ENCODE measurements at regions not wholly inside any gene's neighbourhood (a gene's known extent, or its start where the extent isn't known, plus 50 kb on each side); places are given as distances from the start of the nearest gene placed in this dataset.

DNA sequence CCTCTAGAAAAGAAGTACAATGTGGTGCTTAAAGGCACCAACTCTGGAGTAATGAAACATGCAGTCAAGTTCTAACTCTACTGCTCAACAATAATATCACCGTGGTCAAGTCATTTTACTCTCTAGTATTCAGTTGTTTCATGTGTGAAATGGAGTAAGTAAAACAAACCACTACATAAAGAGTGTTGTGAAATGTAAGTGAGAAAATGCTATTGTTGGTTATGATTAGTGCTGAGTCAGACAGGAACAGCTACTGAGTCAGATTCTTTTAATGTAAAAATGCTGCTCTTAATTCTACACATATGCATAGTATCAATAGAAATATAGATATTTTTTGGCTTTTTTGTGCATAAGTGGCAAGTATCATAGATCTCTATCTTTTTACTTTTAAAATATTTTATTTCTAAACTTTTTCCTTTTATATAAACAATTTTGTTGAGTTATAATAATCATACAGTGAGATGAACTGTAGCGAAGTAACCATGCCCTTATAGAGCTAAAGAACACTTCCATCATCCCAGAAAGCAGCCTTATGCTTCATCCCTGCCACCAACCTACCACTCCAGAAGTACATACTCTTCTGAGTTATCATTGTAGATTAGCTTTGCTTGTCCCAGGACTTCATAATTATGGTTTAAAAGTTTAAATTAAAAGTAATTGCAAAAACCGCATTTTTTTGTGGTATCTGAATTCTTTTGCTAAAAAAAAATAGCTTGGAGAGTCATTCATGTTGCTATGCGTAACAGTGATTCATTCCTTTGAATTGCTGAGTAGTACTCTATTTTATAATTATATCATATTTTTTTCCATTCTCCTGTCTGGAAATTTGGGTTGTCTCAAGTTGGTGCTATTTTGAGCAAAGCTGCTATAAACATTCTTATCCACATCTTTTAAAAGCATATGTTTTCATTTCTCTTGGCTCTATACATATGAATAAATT is 548.2 kb upstream of the CLINT1 start:
- DNase-seq: no peak
- Histone ChIP-seq H3K4me1 (ENCODE audit: control insufficient read depth, insufficient read depth, low read length, poor library complexity, severe bottlenecking) (no peaks in the 10 kb centered on the region), H3K9me3 (ENCODE audit: control insufficient read depth, low read length) (no peaks in the 10 kb centered on the region), H3K4me3 (ENCODE audit: insufficient read depth, low read depth, low read length, poor library complexity, severe bottlenecking) (no peak overlapping the region), H3K27ac (ENCODE audit: insufficient read depth, low read length, poor library complexity, severe bottlenecking) (no peak overlapping the region), H3K27me3 (replicated peaks; ENCODE audit: control insufficient read depth, insufficient read depth, low read length, poor library complexity, severe bottlenecking) (no peaks in the 10 kb centered on the region), H3K36me3 (ENCODE audit: control insufficient read depth, insufficient read depth, low read length) (no peaks in the 10 kb centered on the region)

DNA sequence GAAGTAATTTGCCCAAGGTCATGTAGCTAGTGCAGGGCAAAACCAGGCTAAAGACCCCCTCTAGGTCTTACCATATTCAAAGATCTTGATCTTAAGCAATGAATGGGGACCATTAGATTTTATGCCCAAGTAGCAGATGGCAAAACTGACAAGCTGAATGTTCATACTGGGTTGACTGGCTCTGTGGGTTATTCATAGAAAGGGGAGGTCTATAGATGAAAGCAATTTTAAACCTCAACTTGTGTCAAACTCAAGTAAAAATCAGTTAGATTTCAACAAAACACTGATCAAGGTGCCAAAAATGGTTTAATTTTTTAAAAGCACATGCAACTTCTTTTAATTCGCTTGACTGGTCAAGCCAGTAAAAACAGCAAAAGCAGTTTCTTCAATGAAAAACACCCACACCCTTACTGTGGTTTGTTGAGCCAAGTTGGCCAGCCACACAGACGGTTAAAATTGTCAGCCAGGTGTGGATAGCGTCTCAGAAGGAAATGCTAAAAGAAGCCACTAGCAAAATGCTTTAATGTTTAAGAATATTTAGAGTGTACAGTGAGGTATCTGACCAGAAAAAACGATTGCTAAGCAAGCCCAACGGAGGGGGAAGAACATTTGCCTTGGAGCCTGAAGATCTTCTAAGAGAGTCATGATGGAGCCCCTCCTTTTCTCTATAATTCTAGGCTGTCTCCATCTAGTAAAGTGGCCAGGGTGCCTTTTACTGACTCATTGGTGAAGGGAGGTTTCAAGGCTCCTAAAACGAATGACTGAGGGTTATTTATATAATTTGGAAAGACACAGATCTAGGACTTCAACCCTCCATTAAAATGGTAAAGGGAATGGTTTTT is 539.6 kb upstream of the CLINT1 start:
- no peaks in the 10 kb centered on the region for H3K9me3 ChIP-seq (ENCODE audit: control insufficient read depth, low read length)
- H3K27ac ChIP-seq (ENCODE audit: insufficient read depth, low read length, poor library complexity, severe bottlenecking): no peak overlapping the region
- H3K27me3 ChIP-seq (replicated peaks; ENCODE audit: control insufficient read depth, insufficient read depth, low read length, poor library complexity, severe bottlenecking): no peaks in the 10 kb centered on the region
- H3K4me1 ChIP-seq (ENCODE audit: control insufficient read depth, insufficient read depth, low read length, poor library complexity, severe bottlenecking): no peaks in the 10 kb centered on the region
- no peak for DNase-seq
- no peak overlapping the region for H3K4me3 ChIP-seq (ENCODE audit: insufficient read depth, low read depth, low read length, poor library complexity, severe bottlenecking)
- H3K36me3 ChIP-seq (ENCODE audit: control insufficient read depth, insufficient read depth, low read length): no peaks in the 10 kb centered on the region

DNA sequence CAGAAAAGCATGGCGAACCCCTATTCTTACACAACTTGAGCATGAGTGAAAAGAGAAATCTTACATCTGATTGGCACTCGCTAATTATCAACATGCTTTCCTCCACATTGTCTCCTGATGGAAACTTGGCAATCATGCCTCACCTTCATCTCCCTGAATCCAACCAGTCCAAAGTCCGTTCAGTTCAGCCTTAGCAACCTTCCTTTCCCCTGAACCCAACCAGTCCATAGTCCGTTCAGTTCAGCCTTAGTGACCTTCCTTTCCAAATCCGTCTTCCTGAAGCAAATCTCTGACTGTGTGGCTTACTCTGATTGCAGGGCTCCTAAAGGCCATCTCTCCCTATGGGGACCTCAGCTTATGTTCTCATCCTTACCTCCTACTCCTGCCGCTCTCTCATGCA is 538.3 kb upstream of the CLINT1 start:
- H3K27ac ChIP-seq (ENCODE audit: insufficient read depth, low read length, poor library complexity, severe bottlenecking): no peak overlapping the region
- no peaks in the 10 kb centered on the region for H3K9me3 ChIP-seq (ENCODE audit: control insufficient read depth, low read length)
- H3K4me3 ChIP-seq (ENCODE audit: insufficient read depth, low read depth, low read length, poor library complexity, severe bottlenecking): no peak overlapping the region
- H3K27me3 ChIP-seq (replicated peaks; ENCODE audit: control insufficient read depth, insufficient read depth, low read length, poor library complexity, severe bottlenecking): no peaks in the 10 kb centered on the region
- H3K4me1 ChIP-seq (ENCODE audit: control insufficient read depth, insufficient read depth, low read length, poor library complexity, severe bottlenecking): no peaks in the 10 kb centered on the region
- no peaks in the 10 kb centered on the region for H3K36me3 ChIP-seq (ENCODE audit: control insufficient read depth, insufficient read depth, low read length)
- no peak for DNase-seq

GRCh38 chr5:158394102-158394501 is 535.2 kb upstream of the CLINT1 start:
- H3K27ac ChIP-seq (ENCODE audit: insufficient read depth, low read length, poor library complexity, severe bottlenecking): no peak overlapping the region
- no peak overlapping the region for H3K4me3 ChIP-seq (ENCODE audit: insufficient read depth, low read depth, low read length, poor library complexity, severe bottlenecking)
- no peaks in the 10 kb centered on the region for H3K36me3 ChIP-seq (ENCODE audit: control insufficient read depth, insufficient read depth, low read length)
- DNase-seq: no peak
- no peaks in the 10 kb centered on the region for H3K9me3 ChIP-seq (ENCODE audit: control insufficient read depth, low read length)
- no peaks in the 10 kb centered on the region for H3K4me1 ChIP-seq (ENCODE audit: control insufficient read depth, insufficient read depth, low read length, poor library complexity, severe bottlenecking)
- no peaks in the 10 kb centered on the region for H3K27me3 ChIP-seq (replicated peaks; ENCODE audit: control insufficient read depth, insufficient read depth, low read length, poor library complexity, severe bottlenecking)

- H3K4me1 ChIP-seq (ENCODE audit: control insufficient read depth, insufficient read depth, low read length, poor library complexity, severe bottlenecking): no peaks in the 10 kb centered on the region
- no peak overlapping the region for H3K27ac ChIP-seq (ENCODE audit: insufficient read depth, low read length, poor library complexity, severe bottlenecking)
- H3K36me3 ChIP-seq (ENCODE audit: control insufficient read depth, insufficient read depth, low read length): no peaks in the 10 kb centered on the region
- no peak overlapping the region for H3K4me3 ChIP-seq (ENCODE audit: insufficient read depth, low read depth, low read length, poor library complexity, severe bottlenecking)
- H3K9me3 ChIP-seq (ENCODE audit: control insufficient read depth, low read length): no peaks in the 10 kb centered on the region
- H3K27me3 ChIP-seq (replicated peaks; ENCODE audit: control insufficient read depth, insufficient read depth, low read length, poor library complexity, severe bottlenecking): no peaks in the 10 kb centered on the region
- no peak for DNase-seq
Measured at GRCh38 chr5:158393457-158393856, 534.5 kb upstream of the CLINT1 start.

GRCh38 chr5:158392753-158393152 is 533.8 kb upstream of the CLINT1 start:
- Histone ChIP-seq H3K27me3 (replicated peaks; ENCODE audit: control insufficient read depth, insufficient read depth, low read length, poor library complexity, severe bottlenecking) (no peaks in the 10 kb centered on the region), H3K4me3 (ENCODE audit: insufficient read depth, low read depth, low read length, poor library complexity, severe bottlenecking) (no peak overlapping the region), H3K9me3 (ENCODE audit: control insufficient read depth, low read length) (no peaks in the 10 kb centered on the region), H3K36me3 (ENCODE audit: control insufficient read depth, insufficient read depth, low read length) (no peaks in the 10 kb centered on the region), H3K4me1 (ENCODE audit: control insufficient read depth, insufficient read depth, low read length, poor library complexity, severe bottlenecking) (no peaks in the 10 kb centered on the region), H3K27ac (ENCODE audit: insufficient read depth, low read length, poor library complexity, severe bottlenecking) (no peak overlapping the region)
- no peak for DNase-seq

- Histone ChIP-seq H3K4me3 (ENCODE audit: insufficient read depth, low read depth, low read length, poor library complexity, severe bottlenecking) (no peak overlapping the region), H3K27ac (ENCODE audit: insufficient read depth, low read length, poor library complexity, severe bottlenecking) (no peak overlapping the region), H3K27me3 (replicated peaks; ENCODE audit: control insufficient read depth, insufficient read depth, low read length, poor library complexity, severe bottlenecking) (no peaks in the 10 kb centered on the region), H3K4me1 (ENCODE audit: control insufficient read depth, insufficient read depth, low read length, poor library complexity, severe bottlenecking) (no peaks in the 10 kb centered on the region), H3K9me3 (ENCODE audit: control insufficient read depth, low read length) (no peaks in the 10 kb centered on the region), H3K36me3 (ENCODE audit: control insufficient read depth, insufficient read depth, low read length) (no peaks in the 10 kb centered on the region)
- no peak for DNase-seq
Measured at GRCh38 chr5:158390577-158390976, 531.6 kb upstream of the CLINT1 start.

- Histone ChIP-seq H3K4me3 (ENCODE audit: insufficient read depth, low read depth, low read length, poor library complexity, severe bottlenecking) (no peak overlapping the region), H3K36me3 (ENCODE audit: control insufficient read depth, insufficient read depth, low read length) (no peaks in the 10 kb centered on the region), H3K27me3 (replicated peaks; ENCODE audit: control insufficient read depth, insufficient read depth, low read length, poor library complexity, severe bottlenecking) (no peaks in the 10 kb centered on the region), H3K9me3 (ENCODE audit: control insufficient read depth, low read length) (no peaks in the 10 kb centered on the region), H3K27ac (ENCODE audit: insufficient read depth, low read length, poor library complexity, severe bottlenecking) (no peak overlapping the region), H3K4me1 (ENCODE audit: control insufficient read depth, insufficient read depth, low read length, poor library complexity, severe bottlenecking) (no peaks in the 10 kb centered on the region)
- no peak for DNase-seq
Measured at GRCh38 chr5:158389786-158390185, 530.8 kb upstream of the CLINT1 start.

DNA sequence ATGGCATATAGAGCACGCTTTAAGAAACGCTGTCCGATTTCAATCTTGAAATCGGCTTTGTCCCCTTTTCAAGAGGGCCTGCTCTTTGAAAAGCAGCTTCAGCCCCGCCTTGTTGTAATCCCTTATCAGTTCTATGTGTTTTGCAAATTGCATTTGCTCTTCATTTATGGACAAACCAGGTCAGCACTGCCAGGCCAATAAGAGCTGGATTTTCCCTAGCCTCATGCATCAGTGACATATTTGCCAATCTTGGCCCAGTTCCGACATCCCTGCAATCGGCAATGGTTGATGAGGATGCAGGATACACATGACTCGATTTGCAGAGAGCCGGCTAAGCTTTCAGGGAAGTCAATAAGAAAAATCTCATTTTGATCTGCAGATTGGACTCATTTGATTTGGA is 529.1 kb upstream of the CLINT1 start:
- DNase-seq: no peak
- H3K4me1 ChIP-seq (ENCODE audit: control insufficient read depth, insufficient read depth, low read length, poor library complexity, severe bottlenecking): no peaks in the 10 kb centered on the region
- no peak overlapping the region for H3K4me3 ChIP-seq (ENCODE audit: insufficient read depth, low read depth, low read length, poor library complexity, severe bottlenecking)
- H3K36me3 ChIP-seq (ENCODE audit: control insufficient read depth, insufficient read depth, low read length): no peaks in the 10 kb centered on the region
- no peak overlapping the region for H3K27ac ChIP-seq (ENCODE audit: insufficient read depth, low read length, poor library complexity, severe bottlenecking)
- no peaks in the 10 kb centered on the region for H3K9me3 ChIP-seq (ENCODE audit: control insufficient read depth, low read length)
- H3K27me3 ChIP-seq (replicated peaks; ENCODE audit: control insufficient read depth, insufficient read depth, low read length, poor library complexity, severe bottlenecking): no peaks in the 10 kb centered on the region

GRCh38 chr5:158387499-158387898 is 528.6 kb upstream of the CLINT1 start:
- Histone ChIP-seq H3K9me3 (ENCODE audit: control insufficient read depth, low read length) (no peaks in the 10 kb centered on the region), H3K27me3 (replicated peaks; ENCODE audit: control insufficient read depth, insufficient read depth, low read length, poor library complexity, severe bottlenecking) (no peaks in the 10 kb centered on the region), H3K36me3 (ENCODE audit: control insufficient read depth, insufficient read depth, low read length) (no peaks in the 10 kb centered on the region), H3K4me3 (ENCODE audit: insufficient read depth, low read depth, low read length, poor library complexity, severe bottlenecking) (no peak overlapping the region), H3K27ac (ENCODE audit: insufficient read depth, low read length, poor library complexity, severe bottlenecking) (no peak overlapping the region), H3K4me1 (ENCODE audit: control insufficient read depth, insufficient read depth, low read length, poor library complexity, severe bottlenecking) (no peaks in the 10 kb centered on the region)
- DNase-seq: no peak

Measured in effector memory CD4-positive, alpha-beta T cell (primary cell).